Hematopoietic multipotent progenitor cell treated with erythropoietin and hydrocortisone succinate and interleukin-3 and kit ligand, for 8 days (in vitro differentiated cells): ENCODE measurements at regions not wholly inside any gene's neighbourhood (a gene's known extent, or its start where the extent isn't known, plus 50 kb on each side); places are given as distances from the start of the nearest gene placed in this dataset.
"Not testable (repeated sequence)": the region's sequence is repeated elsewhere in the genome, so short reads cannot be mapped to it uniquely, and the experiment has no call there.

Experiments used
- DNase-seq: peaks from one replicate; pipeline ENCODE4 v3.0.0-alpha.2; 2015

GRCh38 chr11:70551351-70552166, 153.2 kb downstream of the CTTN start:
- DNase-seq = no peak

GRCh38 chr11:70552167-70553150, 154.1 kb downstream of the CTTN start:
- no peak for DNase-seq

- no peak for DNase-seq
These were observed 156.7 kb downstream of the CTTN start for GRCh38 chr11:70555078-70555477.

- no peak for DNase-seq
These were observed 158.8 kb downstream of the CTTN start for GRCh38 chr11:70556884-70557741.

GRCh38 chr11:70557742-70558485, 159.6 kb downstream of the CTTN start:
- DNase-seq = no peak

DNA sequence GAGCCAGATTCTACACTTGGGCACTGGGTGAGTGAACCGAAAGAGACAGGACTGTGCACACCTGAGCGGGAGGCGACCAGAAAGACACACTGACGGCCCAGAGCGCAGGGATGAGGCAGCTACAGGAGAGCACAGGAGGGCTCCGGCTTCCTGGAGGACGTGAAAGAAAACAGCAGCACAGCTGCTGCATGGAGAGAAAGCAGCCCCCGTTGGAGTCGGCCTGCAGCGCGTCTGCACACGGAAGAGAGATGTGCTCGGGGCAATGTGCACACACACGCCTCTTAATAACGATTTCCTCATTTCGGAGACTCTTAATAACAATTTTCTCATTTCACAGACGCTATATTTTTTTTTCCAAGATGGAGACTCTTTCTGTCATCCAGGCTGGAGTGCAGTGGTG, 160.4 kb downstream of the CTTN start:
- no peak for DNase-seq

DNA sequence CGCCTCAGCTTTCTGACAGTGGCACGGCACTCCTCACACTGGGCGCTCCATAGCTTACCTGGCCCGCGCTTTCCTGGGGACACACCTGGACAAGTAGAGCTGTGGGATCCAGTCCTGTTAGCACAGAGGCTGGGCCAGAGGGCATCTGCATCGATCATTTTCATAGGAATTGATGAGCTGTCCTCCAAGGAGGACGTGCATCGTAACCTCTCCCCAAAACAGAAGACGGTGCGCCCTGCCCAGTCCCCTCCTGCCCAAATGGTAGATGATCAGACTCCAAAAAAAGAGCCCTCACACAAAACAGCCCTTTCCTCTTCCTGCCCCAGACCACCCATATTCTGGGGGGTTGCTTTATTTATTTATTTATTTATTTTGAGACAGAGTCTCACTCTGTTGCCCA, 161.2 kb downstream of the CTTN start:
- DNase-seq = no peak

DNA sequence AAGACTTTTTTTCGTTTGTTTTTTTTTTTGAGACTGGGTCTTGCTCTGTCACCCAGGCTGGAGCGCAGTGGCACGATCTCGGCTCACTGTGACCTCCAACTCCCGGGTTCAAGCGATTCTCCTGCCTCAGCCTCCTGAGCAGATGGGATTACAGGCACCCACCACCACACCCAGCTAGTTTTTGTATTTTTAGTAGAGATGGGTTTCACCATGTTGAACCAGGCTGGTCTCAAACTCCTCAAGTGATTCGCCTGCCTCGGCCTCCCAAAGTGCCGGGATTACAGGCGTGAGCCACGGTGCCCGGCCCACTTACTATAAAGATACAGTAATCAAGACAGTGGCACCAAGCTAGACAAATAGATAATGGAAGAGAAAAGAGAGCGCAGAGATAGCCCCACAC, 162.3 kb downstream of the CTTN start:
- not testable (repeated sequence) for DNase-seq

DNA sequence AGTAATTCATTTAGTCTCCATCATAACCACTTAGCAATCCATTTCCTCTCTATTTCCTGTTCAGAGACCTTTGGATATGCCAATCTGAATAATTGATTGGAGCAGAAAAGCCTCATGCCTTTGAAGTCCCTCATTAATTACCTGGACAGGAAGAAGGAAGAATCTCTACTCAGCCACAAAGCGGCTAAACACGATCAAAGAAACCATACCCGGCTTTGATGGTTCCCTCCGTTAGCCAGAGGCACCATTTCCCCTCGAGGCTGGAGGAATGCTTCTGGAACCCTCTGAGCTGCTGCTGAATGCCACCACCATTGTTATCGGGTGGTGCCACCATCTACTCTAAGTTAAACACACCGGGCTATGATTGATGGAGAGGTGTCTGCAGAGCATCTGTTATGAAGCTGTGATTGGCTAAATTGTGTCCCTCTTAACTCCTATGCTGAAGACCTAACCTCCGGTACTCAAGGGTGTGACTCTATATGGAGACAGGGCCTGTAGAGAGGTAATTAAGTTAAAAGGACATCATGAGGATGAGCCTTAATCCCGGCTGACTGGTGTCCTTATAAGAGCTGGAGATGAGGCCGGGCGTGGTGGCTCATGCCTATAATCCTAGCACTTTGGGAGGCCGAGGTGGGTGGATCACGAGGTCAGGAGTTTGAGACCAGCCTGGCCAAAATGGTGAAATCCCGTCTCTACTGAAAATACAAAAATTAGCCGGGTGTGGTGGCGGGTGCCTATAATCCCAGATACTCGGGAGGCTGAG, 168.6 kb downstream of the CTTN start:
- no peak for DNase-seq

GRCh38 chr11:70567680-70568034, 169.3 kb downstream of the CTTN start:
- DNase-seq = no peak

GRCh38 chr11:70568035-70568813, 169.9 kb downstream of the CTTN start:
- DNase-seq = no peak

DNA sequence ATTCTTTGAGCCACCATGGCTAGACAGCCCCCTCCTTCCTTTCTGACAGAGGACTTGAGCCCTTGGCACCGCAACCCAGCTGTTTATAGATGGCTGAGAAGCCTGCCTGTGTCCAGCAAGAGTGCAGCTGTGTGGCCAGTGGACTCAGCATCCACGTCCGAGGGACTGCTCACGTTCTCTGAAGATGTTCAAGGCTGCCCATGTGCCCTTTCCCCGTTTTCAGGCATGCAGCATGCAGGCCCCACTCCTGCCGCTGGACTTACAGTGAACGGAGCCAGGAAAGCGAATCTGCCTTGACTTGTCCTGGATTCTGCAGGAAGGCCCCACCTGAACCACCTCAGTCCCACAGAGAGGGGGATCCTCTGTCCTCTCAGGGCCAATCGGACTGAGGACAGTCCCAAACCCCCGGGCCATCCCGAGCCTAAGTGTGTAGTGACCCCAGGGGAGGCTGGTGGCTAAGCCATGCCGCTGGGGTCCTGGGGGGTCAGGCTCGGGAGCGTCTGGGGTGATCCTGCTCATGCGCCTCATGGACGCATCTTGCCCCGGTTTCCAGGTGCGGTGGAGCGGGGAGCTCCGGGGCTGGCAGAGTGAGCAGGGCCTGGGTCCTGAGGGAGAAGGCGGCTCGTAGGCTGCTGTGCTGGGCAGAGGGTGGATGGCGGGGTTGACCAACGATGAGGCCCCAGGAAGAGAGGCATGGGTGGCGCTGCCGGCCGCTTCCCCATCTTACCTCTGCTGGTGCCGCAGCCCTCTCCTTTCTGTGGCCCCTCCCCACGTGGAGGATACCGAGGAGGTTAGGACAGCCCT, 170.7 kb downstream of the CTTN start:
- DNase-seq = no peak

GRCh38 chr11:70569618-70569890, 171.2 kb downstream of the CTTN start:
- no peak for DNase-seq

- DNase-seq = no peak
These were observed 171.8 kb downstream of the CTTN start for GRCh38 chr11:70569996-70570692.

- DNase-seq = no peak
These were observed 172.5 kb downstream of the CTTN start for GRCh38 chr11:70570693-70571395.

DNA sequence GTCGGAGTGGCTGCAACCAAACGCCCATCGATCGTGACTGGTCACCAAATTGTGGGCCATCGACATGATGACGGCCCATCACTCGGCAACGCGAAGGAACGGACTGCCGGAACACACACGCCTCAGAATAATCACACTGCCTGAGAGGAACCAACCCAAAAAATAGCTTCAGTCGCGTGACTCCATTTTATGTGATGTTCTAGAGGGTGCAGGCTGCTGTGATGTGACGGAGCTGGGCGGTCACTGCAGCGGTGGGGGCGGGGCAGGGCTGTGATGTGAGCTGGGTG, 174.6 kb downstream of the CTTN start:
- DNase-seq = no peak

GRCh38 chr11:70573701-70574151, 175.4 kb downstream of the CTTN start:
- DNase-seq = no peak

GRCh38 chr11:70574725-70575347, 176.5 kb downstream of the CTTN start:
- DNase-seq = no peak
